ENCODE measurements at regions not wholly inside any gene's neighbourhood (a gene's known extent, or its start where the extent isn't known, plus 50 kb on each side); places are given as distances from the start of the nearest gene placed in this dataset.

GRCh38 chr4:183773790-183774189, 114.7 kb downstream of the TRAPPC11 start:
- H4K20me1 ChIP-seq (ENCODE audit: insufficient read depth, low read length), result no peaks in the 10 kb centered on the region
- H3K4me2 ChIP-seq (ENCODE audit: low read depth, low read length), result no peak overlapping the region
- no peak overlapping the region for H3K18ac ChIP-seq (ENCODE audit: low read depth, low read length)
- H4K8ac ChIP-seq (ENCODE audit: low read depth in 2 of 2, low read length in 2 of 2), result no peak overlapping the region
- ATAC-seq (ENCODE audit: low read depth) (no peak), DNase-seq (no peak)
- BruUV-seq (replicated peaks), result no TSS peak
- no peak overlapping the region for H2AK9ac ChIP-seq (replicated peaks; ENCODE audit: low read depth, low read length, poor library complexity)
- no peak overlapping the region for H2BK15ac ChIP-seq (ENCODE audit: low read depth, low read length)
- H2BK120ac ChIP-seq (ENCODE audit: low read depth, low read length), result no peak overlapping the region
- no peaks in the 10 kb centered on the region for H3K4me1 ChIP-seq (ENCODE audit: control insufficient read depth, insufficient read depth, low read length)
- WGBS, 2 experiments (ENCODE audit: extremely low coverage in 2 of 2, insufficient read length in 1 of 2), result 75% methylated on average over 3 of the region's 5 CpGs; no CpG with 5 or more reads in 1 of the 2 experiments
- no peak overlapping the region for H4K5ac ChIP-seq (ENCODE audit: low read depth, low read length)
- in situ Hi-C loops (cut with MboI; ENCODE audit: low sequenced_read_pairs), result no loop called here
- H3K27me3 ChIP-seq (ENCODE audit: control insufficient read depth, insufficient read depth, low read length), result peaks cover 3% of the 10 kb centered on the region; the same call in 1 of the 2 replicates
- no peak overlapping the region for H2BK5ac ChIP-seq (ENCODE audit: low read depth, low read length, poor library complexity, severe bottlenecking)
- H3K9me3 ChIP-seq (ENCODE audit: control insufficient read depth, insufficient read depth, low read length), result no peaks in the 10 kb centered on the region
- no peaks in the 10 kb centered on the region for H3K36me3 ChIP-seq (ENCODE audit: control insufficient read depth, insufficient read depth, low read length)
- H3K9ac ChIP-seq (ENCODE audit: low read depth, low read length), result no peak overlapping the region
- H4K91ac ChIP-seq (ENCODE audit: insufficient read depth, low read depth, low read length), result no peak overlapping the region
- H3K79me1 ChIP-seq (ENCODE audit: low read depth in 1 of 2, low read length in 2 of 2), result no peaks in the 10 kb centered on the region
- H3K4ac ChIP-seq (ENCODE audit: low read depth, low read length), result no peak overlapping the region
- no peak overlapping the region for H3K23ac ChIP-seq (ENCODE audit: low read depth, low read length)
- ChIA-PET POLR2A (ENCODE audit: unreplicated experiment) (no interaction called here), CTCF (no interaction called here)
- no peak overlapping the region for H2AK5ac ChIP-seq (ENCODE audit: low read depth, low read length)
- dilution Hi-C loops (cut with HindIII; ENCODE audit: low sequenced_read_pairs, unreplicated experiment), result no loop called here
- no peak overlapping the region for H3K27ac ChIP-seq (ENCODE audit: insufficient read depth, low read length)
- no peak overlapping the region for H2AFZ ChIP-seq (replicated peaks; ENCODE audit: low read length, poor library complexity)
- H3K56ac ChIP-seq (ENCODE audit: extremely low read depth, insufficient read depth, low read length), result no peak overlapping the region
- H2BK20ac ChIP-seq (ENCODE audit: low read depth, low read length), result no peak overlapping the region
- no peak overlapping the region for H3K4me3 ChIP-seq (ENCODE audit: insufficient read depth, low read depth, low read length)
- H3K14ac ChIP-seq (replicated peaks; ENCODE audit: low read depth, low read length), result no peak overlapping the region
- intact Hi-C loops (cut with micrococcal nuclease), result no loop called here
- TF ChIP-seq POLR2A (IDR thresholded peaks at IDR 0.05; ENCODE audit: low read depth, low read length) (no peak), RCOR1 (IDR thresholded peaks at IDR 0.05; ENCODE audit: insufficient replicate concordance, low read length) (no peak), CHD1 (IDR thresholded peaks at IDR 0.05; ENCODE audit: low read depth, low read length) (no peak), RAD21 (IDR thresholded peaks at IDR 0.05; ENCODE audit: low read length) (no peak), CEBPB (IDR thresholded peaks at IDR 0.05; ENCODE audit: low read depth, low read length) (no peak), SMC3 (IDR thresholded peaks at IDR 0.05; ENCODE audit: low read depth, low read length) (no peak), MAFK (IDR thresholded peaks at IDR 0.05; ENCODE audit: low read depth, low read length) (no peak), MXI1 (IDR thresholded peaks at IDR 0.05; ENCODE audit: borderline replicate concordance, low read depth, low read length) (no peak), ELK1 (IDR thresholded peaks at IDR 0.05; ENCODE audit: borderline replicate concordance, low read depth, low read length) (no peak), BHLHE40 (IDR thresholded peaks at IDR 0.05; ENCODE audit: low read depth, low read length) (no peak)
- TF ChIP-seq, protein P1, sequence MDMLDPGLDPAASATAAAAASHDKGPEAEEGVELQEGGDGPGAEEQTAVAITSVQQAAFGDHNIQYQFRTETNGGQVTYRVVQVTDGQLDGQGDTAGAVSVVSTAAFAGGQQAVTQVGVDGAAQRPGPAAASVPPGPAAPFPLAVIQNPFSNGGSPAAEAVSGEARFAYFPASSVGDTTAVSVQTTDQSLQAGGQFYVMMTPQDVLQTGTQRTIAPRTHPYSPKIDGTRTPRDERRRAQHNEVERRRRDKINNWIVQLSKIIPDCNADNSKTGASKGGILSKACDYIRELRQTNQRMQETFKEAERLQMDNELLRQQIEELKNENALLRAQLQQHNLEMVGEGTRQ (IDR thresholded peaks at IDR 0.05; ENCODE audit: low read depth, low read length), result no peak
- TF ChIP-seq, protein P2, sequence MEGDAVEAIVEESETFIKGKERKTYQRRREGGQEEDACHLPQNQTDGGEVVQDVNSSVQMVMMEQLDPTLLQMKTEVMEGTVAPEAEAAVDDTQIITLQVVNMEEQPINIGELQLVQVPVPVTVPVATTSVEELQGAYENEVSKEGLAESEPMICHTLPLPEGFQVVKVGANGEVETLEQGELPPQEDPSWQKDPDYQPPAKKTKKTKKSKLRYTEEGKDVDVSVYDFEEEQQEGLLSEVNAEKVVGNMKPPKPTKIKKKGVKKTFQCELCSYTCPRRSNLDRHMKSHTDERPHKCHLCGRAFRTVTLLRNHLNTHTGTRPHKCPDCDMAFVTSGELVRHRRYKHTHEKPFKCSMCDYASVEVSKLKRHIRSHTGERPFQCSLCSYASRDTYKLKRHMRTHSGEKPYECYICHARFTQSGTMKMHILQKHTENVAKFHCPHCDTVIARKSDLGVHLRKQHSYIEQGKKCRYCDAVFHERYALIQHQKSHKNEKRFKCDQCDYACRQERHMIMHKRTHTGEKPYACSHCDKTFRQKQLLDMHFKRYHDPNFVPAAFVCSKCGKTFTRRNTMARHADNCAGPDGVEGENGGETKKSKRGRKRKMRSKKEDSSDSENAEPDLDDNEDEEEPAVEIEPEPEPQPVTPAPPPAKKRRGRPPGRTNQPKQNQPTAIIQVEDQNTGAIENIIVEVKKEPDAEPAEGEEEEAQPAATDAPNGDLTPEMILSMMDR (conservative IDR thresholded peaks at IDR 0.05; ENCODE audit: low read depth, low read length), result no peak
- H3K9me1 ChIP-seq (ENCODE audit: insufficient read depth, low read length), result no peaks in the 10 kb centered on the region
